LNCaP clone FGC (cell line): ENCODE measurements at regions not wholly inside any gene's neighbourhood (a gene's known extent, or its start where the extent isn't known, plus 50 kb on each side); places are given as distances from the start of the nearest gene placed in this dataset.

ENCODE experiments used
- DNase-seq: peaks from one replicate; pipeline ENCODE4 v3.0.0-alpha.2; 2011; ENCODE audit warnings: low read depth
- H3K4me3 ChIP-seq: 2 replicates; pipeline ENCODE4 v1.5.1; 2011; ENCODE audit warnings: mild to moderate bottlenecking, low read depth, low read length, control low read depth
- CTCF ChIP-seq: IDR thresholded peaks from 2 replicates; pipeline ENCODE4 v1.5.1; 2012; ENCODE audit warnings: mild to moderate bottlenecking; ENCODE audit not compliant: control insufficient read depth, insufficient read depth; ENCODE audit errors: extremely low read depth

DNA sequence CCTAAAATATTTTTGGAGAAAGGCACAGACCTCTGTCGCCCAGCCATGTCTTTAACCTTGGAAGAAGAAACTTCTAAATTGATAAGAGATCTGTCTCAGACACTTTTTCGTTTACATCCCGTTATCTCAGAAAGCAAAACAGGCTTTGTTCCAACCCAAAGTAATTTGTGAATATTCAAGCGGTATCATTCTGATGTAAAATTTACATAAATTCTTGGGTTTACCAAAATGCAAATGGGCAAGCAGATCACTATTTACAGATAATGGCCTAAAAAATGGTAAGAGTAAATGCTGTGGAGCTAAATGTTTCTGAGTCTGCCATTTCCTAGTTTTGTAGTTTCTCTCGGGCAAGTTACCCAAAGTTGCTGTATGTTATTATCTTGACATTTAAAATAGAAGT, 101.9 kb upstream of the VPREB1 start:
- no peak overlapping the region for H3K4me3 ChIP-seq
- no peak for TF ChIP-seq CTCF
- no peak for DNase-seq

DNA sequence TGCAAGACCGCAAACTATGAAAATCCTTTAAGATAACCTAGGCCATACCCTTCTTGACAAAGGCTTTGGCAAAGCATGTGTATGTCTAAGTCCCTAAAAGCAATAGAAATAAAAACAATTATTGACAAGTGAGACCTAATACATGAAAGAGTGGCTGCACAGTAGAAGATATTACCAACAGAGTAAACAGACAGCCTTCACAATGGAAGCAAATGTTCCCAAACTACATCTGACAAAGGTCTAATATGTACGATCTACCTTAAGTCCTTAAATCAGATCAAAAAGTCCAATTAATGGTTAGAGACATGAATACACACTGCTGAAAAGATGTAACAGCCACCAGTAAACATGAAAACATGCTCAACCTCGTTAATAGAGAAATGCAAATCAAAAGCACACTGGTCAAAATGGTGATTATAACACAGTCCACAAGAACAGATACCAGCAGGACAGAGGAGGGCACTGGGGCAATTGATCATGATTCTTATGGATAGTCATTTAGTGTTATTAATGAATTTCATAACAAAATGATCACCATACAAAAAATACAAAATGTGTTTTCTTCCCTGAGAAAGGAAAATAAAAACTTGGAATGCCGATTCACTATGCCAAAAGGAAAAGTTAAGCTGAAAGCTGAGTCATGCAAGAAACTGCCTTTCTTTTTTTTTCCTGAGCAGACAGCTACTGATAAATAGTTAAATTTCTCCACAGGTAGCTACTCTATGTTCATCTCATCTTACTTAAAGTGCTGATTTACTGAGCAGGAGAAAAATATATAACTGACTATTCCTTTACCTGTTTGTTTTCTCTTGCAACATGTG, 102.6 kb upstream of the VPREB1 start:
- DNase-seq, result no peak
- no peak overlapping the region for H3K4me3 ChIP-seq
- TF ChIP-seq CTCF, result no peak

DNA sequence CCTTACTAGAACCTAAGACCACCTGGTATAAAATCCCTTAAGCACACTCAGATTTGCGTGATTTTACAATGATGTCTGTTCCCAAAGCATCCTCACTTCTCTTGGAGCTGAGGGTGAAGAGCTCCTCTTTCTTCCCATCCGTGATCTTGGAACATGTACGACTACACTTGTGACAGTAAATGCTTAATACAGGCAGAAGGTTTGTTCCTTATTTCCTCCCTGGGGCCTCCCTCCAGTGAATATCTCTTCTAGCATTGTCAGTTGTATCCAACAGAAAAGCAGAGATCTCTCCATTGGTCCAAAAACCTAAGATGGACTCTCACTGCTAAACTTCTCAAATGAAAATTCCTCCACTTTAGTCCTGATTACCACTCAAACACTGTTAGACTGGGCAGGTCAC, 103.6 kb upstream of the VPREB1 start:
- H3K4me3 ChIP-seq, result no peak overlapping the region
- no peak for TF ChIP-seq CTCF
- no peak for DNase-seq

DNA sequence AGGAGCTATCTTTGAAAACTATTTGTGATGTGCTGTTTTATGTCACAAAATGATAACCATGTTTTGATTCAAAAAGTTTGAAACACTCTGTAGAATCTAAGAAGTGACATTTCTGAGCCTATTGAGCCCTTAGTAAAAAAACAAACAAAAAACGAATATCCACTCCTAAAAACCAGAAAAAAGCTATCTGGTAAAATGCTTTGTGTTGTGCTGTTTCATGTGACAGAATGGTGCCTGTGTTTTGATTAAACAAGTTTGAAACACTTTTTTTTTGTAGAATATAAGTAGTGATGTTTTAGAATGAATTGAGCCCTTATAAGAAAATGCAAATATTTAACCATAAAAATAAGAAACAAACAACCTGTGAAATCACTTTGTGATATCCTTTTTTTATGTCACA, 105.2 kb upstream of the VPREB1 start:
- H3K4me3 ChIP-seq, result no peak overlapping the region
- no peak for TF ChIP-seq CTCF
- no peak for DNase-seq

DNA sequence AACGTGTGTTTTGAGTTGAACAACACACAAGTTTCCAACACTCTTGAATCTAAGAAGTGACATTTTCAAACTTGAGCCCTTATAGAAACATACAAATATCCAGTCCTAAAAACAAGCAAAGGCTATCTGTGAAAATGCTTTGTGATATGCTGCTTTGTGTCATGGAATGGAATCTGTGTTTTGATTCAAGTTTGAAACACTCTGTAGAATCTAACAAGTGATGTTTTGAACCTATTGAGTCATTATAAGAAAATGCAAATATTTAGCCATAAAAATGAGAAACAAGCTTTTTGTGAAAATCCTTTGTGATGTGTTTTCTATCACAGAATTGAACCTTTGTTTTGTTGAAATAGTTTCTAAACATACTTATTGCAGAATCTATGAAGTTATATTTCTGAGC, 105.7 kb upstream of the VPREB1 start:
- no peak for DNase-seq
- no peak for TF ChIP-seq CTCF
- H3K4me3 ChIP-seq, result no peak overlapping the region

GRCh38 chr22:22137891-22138290, 106.7 kb upstream of the VPREB1 start:
- no peak for TF ChIP-seq CTCF
- DNase-seq, result no peak
- H3K4me3 ChIP-seq, result no peak overlapping the region

DNA sequence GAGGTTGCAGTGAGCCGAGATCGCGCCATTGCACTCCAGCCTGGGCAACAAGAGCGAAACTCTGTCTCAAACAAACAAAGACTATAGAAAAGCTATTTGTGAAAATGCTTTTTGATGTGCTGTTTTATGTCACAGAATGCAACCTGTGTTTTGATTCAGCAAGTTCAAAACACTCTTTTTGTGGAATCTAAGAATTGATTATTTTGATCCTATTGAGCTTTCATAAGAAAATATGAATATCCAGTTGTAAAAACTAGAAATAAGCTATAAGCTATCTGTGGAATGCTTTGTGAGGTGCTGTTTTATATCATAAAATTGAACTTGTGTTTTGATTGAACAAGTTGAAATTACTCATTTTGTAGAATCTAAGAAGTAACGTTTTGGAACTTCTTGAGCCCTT, 110.7 kb upstream of the VPREB1 start:
- DNase-seq, result no peak
- no peak overlapping the region for H3K4me3 ChIP-seq
- no peak for TF ChIP-seq CTCF
